HCEC 1CT (cell line): ENCODE measurements at regions not wholly inside any gene's neighbourhood (a gene's known extent, or its start where the extent isn't known, plus 50 kb on each side); places are given as distances from the start of the nearest gene placed in this dataset.
A peak's percentile ranks its signal among the peaks of the same experiment; 100 is the strongest.
"Not testable (repeated sequence)": the region's sequence is repeated elsewhere in the genome, so short reads cannot be mapped to it uniquely, and the experiment has no call there.

ENCODE experiments used
- DNase-seq: peaks from one replicate; pipeline ENCODE4 v3.0.0-alpha.2; 2017

DNA sequence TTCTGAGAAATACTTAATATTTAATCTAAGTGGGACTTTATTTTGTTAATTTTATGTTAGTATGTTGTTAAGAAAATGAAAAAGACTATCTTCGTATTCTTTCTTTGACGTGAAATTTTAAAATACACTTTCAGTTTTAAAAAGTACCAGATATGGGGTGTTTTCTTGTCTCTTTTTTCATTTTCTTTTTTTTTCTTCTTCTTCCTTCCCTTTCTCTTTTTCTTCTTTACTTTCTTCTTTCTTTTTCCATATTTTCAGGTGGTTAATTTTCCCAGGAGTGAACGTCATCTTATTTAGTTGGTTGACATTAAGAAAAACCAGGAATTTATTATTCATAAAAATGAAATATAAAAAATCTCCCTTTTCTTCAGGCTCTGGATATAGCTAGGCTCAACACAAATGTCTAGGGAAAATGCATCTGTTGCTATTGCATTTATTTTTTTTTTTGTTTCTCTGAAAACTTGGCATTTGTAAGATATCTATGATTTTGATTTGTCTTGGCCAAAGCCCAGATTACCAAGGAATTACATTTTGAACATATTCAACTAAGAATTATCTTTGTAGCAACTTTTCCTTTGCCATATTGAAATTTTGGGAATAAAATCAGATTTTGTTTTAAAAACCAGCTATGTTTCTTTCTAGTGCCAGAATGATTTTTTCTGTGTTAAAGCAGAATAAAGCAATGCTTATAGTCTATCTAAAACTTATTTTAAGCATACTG lies 241.3 kb upstream of the FOXP2 start:
- DNase-seq: no peak

DNA sequence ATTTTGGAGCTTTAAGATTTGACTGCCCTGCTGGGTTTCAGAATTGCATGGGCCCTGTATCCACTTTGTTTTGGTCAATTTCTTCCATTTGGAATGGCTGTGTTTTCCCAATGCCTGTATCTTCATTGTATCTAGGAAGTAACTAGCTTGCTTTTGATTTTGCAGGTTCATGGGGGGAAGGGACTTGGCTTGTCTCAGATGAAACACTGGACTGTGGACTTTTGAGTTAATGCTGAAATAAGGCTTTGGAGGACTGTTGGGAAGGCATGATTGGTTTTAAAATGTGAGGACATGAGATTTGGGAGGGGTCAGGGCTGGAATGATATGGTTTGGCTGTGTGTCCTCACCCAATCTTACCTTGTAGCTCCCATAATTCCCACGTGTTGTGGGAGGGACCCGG lies 245.2 kb upstream of the FOXP2 start:
- DNase-seq: not testable (repeated sequence)

DNA sequence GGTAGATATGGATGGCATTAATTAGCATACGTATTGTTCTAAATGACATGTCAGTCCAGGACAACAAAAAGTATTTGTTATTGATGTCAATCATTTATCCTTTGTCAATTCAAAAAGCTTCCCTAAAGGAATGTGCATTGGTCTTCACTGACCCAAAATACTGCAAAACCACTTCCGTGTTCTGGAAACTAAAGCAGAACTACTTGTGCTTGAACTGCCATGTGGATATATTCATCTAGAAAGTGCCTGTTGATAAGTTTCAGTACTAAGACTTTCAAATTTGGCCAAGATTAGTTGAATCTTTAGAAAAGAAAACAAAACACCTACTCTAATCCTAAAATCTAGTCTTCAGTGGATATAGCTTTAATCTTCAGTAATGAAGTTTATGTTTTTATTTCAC lies 242.1 kb upstream of the PPP1R3A start:
- no peak for DNase-seq

DNA sequence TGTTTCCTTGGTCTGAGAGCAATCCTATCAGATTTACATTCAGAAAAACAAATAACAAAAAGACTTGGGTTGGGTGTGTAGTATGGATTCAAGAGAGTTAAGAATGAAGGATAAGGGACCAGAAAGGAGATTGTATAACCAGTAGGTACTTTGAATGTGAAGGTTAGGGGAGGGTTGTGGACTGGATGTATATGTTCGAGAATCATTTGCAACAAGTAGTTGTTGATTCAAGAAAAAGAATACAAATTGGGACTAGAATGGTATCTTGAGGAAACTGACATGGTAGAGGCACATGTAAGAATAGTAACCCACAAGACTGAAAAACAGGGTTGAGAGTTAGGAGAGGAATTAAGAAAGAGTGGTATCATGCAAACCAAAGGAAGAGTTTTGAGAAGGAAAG lies 240.0 kb upstream of the PPP1R3A start:
- DNase-seq: no peak

DNA sequence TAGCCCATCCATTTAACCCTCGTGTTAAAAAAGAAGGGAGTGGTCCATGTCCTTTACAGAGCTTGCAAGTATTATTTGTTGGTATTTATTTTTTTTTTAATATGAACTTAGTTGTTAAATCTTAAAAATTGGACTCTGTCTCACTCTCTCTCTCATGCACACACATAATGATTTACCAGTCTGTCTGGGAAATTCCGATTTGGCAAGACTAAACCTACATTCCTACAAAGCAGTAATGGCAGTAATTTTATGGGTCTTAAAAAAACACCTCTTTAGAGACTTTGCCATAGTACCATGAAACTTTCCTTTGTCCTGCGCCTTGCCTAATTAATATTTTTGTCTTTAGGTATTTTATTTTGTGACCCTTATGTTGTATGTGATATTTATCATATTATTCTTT lies 239.5 kb upstream of the PPP1R3A start:
- no peak for DNase-seq

DNA sequence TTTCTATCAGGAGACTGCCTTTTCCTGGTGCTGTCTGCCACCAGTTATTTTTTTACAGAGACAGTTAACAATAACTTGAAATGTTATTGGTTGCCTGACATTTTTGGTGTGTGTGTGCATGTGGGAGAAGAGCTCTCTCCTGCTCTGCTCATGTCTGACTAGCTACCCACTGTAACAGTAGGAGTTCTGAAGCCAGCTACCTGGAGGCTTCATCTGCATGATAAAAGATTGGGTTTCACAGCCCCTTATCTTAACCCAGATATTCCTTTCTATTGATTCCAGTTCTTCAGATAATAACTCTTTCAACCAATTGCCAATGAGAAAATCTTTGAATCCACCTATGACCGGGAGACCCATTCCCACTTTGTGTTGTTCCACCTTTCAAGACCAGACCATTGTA lies 237.4 kb upstream of the PPP1R3A start:
- DNase-seq: no peak

DNA sequence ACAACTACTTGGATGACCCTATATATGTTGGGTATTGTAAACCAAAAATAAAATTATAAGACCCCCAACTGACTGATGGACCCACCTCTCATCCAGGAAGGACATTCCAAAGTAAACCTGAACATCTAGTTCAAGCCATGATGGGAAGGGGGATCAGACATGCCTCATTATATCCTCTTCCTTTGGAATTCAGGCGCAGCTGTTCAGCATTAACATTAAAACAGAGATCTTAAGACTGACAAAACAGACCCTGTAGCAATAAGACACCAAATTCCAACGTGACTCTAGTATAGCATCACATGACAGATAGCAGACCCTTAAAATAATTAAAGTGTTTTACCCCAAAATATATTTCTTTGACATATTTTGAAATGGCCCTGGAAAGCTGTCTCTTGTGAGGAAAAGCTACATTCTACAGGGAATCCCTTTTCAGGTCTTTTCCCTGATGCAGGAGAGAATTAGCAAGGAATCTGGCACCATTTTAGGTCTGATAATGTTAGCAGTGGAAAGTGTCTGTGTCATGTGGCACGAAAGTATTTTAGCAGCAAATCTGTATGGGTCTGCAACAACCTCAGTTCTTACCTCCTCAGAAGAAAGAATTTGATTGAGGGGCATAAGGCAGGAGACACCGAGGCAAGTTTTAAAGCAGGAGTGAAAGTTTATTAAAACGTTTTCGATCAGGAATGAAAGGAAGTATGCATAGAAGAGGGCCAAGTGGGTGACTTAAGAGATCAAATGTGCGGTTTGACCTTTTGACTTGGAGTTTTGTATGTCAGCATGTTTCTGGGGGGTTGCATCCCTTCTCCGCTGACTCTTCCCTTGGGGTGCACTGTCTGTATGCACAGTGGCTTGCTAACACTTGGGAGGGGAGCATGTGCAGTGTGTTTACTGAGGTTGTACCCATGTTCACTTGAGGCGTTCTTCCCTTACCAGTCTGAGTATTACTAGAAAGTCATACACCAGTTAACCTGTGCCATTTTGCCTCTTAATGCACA lies 236.6 kb upstream of the PPP1R3A start:
- no peak for DNase-seq

DNA sequence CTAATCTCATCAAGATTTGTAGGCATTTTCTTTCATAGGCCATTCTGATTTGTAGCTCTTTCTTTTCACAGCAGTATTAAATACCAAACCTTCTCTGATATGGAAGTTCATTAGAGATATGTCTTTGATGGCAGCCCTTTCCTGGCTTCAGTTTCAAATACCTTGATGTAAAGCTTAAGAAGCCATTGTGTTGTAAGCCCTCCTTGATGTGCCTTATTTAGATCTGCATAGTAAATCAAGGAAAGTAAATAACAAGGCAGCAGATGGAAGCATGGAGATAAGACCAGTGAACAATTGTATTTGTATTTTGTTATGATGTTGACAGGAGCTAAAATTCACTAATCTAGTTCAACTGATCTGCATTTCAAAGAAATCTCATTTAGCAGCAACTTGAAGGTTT lies 234.9 kb upstream of the PPP1R3A start:
- DNase-seq: no peak

DNA sequence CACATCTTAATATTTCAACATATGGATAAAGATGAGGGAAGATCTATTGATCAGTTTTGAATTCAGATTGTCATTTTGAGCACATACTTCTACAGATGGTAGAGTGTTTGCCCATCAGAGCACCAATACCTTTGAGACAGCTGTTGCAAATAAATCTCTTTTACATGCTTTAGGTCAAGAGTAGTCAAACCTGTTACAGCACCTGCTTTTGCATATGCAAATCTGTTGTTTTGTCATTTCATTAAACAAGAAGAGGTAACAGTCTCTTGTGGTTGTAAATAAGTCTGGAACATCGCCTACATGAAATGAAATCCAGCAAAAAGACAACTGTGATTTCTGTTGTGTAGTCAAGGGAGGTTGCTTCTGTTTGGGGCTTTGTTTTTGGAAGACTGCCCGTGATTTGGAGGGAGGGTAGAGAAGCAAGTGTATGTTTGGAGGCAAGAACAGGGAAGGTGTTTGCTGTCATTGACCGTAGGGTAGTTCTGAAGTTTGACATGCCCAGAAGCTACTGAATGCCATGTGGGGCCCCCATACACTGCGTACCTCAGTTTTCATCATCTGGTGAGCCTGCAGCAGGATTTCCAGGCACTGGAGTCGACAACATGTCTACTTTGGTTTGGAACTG lies 233.6 kb upstream of the PPP1R3A start:
- DNase-seq: no peak

DNA sequence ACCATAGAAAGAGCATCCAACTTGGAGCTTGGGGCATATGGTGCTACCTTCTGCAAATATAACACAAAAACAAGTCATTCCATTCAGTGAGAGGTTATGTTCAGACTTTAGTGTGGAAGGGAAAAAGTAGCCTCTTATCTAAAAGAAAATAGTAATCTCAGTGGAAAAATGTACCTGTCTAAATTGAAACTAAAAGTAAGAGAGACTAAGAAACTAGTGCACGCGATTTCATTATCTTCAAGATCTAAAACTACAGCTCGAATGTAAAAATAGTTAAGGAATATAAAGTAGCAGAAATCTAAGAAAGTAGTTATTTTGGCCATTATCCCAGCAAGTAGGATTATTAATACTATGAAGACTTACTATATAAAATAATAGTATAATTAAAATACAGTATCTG lies 233.0 kb upstream of the PPP1R3A start:
- DNase-seq: no peak

DNA sequence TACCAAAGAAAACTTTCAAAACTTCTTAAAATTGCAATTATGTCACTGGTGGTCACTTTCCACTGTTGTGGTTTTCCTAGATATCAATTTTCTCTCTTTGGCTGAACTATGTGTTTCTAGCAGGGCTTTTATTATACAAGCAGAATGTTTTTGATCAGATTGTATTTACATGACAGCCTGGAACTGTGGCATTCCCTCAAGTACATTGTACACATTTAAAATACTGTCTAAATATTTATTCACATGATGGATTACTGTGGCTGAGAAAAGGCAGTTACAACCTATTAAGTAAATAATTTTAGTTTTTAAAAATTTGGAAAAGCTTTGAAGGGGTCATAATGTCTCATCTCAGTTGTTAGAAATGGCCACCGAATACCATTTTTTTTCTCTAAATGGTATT lies 231.9 kb upstream of the PPP1R3A start:
- DNase-seq: no peak

DNA sequence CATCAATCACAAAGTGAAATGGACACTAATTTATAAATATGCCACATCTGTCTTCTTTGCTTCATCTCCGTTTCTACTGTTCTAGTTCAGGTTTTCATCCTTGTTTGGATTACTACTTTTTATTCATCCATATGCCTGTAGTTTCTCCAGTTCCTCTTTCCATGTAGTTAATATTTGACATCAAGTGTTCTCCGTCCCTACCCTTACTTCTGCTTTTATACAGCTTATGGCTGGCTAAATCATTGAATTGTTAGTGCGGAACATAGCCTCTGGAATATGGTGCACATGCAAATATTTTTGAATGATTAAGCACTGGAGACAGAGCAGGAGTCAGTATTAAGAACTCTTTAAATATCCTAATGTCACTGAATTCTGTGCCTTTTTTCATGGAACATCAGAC lies 230.0 kb upstream of the PPP1R3A start:
- DNase-seq: no peak

DNA sequence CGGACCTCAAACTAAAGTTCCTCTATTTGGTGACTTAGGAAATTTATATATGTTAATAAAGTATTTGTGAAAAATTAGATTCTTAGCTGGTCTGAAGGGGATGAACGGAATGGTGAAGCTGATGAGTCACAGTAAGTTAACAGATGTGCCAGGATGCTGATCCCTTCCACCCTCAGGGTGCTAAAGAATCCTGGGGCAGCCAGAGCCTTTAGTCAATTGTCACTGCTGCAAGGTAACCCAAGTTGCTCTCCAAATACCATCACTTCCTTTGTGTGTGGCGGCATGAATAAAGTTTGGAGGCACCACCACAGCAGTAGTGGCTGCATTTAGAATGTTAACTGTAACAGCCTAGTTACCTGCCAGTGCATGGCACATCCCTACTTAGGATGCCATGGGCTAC lies 222.6 kb upstream of the PPP1R3A start:
- peak; percentile 20 for DNase-seq

DNA sequence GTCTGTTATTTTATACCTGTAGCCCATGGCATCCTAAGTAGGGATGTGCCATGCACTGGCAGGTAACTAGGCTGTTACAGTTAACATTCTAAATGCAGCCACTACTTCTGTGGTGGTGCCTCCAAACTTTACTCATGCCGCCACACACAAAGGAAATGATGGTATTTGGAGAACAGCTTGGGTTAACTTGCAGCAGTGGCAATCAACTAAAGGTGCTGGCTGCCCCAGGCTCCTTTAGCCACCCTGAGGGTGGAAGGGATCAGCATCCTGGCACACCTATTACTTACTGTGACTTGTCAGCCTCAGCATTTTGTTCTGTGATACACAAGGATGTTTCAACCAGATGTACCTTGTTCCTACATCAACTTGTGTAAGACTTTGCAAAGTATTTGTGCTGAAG lies 221.8 kb upstream of the PPP1R3A start:
- DNase-seq: no peak

DNA sequence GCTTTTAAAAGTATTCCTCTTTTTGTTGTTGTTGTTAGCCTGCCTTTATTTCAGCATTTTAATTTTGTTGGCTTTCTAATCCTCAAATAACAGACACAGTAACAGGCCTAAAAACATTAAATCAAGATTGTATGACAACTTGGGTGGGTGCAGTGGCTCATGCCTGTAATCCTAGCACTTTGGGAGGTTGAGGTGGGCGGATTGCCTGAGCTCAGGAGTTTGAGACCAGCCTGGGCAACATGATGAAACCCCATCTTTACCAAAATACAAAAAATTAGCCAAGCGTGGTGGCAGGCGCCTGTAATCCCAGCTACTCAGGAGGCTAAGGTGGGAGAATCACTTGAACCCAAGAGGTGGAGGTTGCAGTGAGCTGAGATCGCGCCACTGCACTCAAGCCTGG lies 220.9 kb upstream of the PPP1R3A start:
- DNase-seq: not testable (repeated sequence)

DNA sequence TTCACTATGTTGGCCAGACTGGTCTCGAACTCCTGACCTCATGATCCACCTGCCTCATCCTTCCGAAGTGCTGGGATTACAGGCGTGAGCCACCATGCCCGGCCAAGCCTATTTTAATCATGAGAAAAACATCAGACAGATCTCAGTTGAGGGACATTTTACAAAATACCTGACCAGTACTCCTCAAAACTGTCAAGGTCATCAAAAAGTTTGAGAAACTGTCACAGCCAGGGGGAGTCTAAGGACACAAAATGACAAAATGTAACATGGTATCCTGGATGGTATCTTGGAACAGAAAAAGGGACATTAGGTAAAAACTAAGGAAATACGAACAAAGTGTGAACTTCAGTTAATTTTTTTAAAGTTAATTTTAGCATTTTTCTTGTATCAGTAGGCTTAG lies 219.8 kb upstream of the PPP1R3A start:
- no peak for DNase-seq

DNA sequence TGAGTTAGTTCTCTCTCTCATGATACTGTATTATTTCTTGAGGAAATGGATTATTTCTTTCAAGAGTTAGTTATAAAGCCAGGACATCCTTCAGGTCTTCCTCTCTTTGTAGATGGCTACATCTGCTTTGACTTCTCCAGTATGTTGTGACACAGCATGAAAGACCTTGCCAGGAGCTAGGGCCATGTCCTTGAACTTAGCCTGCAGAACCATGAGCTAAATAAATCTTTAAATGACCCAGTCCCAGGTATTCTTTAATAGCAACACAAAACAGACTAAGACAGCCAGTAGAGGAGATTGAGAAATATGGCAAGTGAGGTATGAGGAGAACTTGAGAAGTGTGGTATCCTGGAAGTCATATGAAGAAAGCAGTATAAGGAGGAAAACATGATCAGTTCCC lies 214.9 kb upstream of the PPP1R3A start:
- no peak for DNase-seq

DNA sequence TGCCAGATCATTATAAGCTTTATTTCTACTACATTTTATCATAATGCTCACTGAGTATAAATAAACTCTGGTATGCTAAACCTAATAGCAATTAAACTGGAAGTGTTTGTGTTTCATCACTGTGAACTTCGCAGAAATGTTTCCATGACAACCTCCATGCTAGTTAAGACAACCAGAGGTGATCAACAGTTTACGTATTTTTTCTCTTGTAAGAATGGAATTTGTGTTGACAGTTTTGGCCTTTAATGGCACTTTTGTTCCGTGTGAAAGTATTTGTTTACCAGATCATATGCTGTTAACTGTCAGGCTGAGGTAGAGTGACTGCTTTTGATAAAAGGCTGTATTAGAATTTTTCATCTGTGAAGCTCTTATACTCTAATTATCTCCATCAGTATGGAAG lies 212.1 kb upstream of the PPP1R3A start:
- no peak for DNase-seq

DNA sequence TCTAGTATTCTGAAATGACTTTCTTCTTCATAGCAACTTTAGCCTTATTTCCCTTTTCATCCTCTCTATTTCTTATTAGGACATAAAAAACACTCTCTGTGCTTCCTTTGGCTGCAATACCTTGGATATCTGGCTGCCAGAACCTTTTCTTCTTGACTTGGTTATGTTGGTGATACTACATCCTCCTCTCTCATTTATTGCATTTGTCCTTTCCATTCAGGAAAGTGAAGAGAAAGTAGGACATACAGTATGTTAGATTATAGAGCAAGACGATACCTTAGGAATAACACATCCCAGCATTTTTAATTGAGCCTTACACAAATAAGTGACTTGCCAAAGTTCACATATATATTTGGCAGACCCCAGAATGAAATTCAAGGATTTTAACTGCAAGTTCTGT lies 210.1 kb upstream of the PPP1R3A start:
- DNase-seq: no peak

DNA sequence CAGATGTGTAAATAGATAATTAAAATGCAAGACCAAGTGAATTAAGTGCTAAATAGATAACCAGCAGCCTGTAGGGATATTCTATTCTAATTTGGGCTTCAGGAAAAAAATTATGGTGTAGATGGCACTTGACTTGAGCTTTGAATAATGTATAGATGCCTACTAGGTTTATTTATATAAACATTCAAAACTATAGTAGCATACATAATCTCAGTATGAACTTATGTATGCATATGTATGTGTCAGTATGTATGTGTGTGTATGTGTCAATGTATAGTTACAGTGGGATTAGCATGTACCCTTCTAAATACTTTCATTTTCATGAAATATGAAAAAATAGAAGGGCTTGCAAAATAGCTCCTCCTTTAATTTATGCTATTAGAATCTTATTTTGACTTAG lies 207.3 kb upstream of the PPP1R3A start:
- no peak for DNase-seq

DNA sequence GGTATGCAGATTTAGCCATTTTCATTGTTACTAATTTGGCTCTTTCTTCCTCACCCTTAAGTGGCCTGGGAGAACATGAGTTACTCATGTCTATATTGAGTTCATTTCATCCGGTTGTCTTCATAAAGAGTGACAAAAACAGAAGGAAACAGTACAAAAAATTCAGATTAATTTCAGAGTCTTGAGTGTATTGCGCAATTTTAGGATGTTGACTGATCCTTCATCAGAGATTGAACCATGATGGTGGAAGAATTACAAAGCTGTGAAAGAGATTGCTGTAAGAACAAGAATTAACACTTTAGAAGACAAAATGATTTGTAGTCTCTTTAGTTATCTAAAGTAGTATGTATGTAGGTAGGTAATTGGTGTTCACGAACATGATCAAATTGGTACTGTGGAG lies 194.0 kb upstream of the PPP1R3A start:
- DNase-seq: no peak

DNA sequence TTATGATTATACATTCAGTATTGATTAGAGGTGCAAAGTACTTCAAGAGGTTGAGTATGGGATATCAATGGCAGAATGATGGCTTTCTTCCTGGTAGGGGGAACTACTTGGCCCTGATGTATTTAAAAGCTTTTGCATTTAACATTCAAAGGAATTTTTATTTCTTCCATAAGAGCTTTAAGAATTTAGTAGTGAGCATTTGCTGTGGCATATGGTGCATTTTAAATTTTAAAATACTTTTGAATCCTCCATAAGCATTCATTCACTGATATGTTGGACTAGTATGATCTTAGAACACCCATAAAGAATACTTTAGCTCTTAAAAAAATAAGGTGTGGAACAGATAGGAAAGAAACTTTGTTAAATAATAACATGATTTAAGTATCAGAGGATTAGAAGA lies 191.9 kb upstream of the PPP1R3A start:
- DNase-seq: no peak

DNA sequence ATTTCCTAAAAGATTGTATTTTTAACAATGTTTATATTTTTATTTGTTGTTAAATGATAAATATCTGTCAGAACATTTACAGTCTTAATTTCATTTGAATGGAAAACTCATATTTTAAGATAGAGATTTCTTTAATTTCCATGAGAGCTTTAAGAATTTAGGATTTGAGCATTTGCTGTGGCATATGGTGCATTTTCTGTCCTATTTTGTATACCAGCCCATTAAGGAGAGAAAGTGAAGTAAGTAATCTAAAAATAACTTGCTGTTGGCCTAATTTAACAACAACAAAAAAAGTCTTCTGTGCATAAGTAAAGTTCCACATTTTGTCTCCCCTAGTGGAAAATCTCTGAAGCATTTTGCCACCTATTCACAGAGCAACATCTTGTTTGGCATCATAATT lies 190.9 kb upstream of the PPP1R3A start:
- DNase-seq: no peak

DNA sequence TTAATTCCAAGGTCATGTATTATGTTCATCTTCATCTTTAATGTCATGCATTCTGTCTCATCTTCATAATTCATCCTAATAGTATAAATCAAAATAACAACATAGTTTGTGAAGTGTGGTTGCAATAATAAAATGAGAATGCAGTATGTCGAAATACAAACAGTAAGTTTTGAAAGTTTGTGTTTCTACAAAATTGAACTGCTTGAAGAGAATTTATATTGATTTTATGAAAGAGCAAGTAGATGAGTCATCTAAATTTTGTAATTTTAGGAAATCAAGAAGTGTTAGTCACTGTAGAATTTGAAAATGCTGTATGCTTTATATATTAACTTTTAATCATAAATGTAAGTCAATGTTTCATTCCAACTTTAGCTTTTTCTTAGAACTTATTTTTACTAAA lies 190.5 kb upstream of the PPP1R3A start:
- DNase-seq: peak; percentile 54
